T47D (cell line): ENCODE measurements at regions not wholly inside any gene's neighbourhood (a gene's known extent, or its start where the extent isn't known, plus 50 kb on each side); places are given as distances from the start of the nearest gene placed in this dataset.
"Not testable (repeated sequence)": the region's sequence is repeated elsewhere in the genome, so short reads cannot be mapped to it uniquely, and the experiment has no call there.

Experiments
- DNase-seq, 2 experiments: peaks; one replicate each; pipeline versions ENCODE4 v3.0.0 to v3.0.0-alpha.2; 2011 to 2012; ENCODE audit warnings: low read depth in 1 of 2, low spot score in 1 of 2
- JUND ChIP-seq: IDR thresholded peaks from 2 replicates; pipeline ENCODE4 v1.6.1; 2012; ENCODE audit warnings: low read depth
- in situ Hi-C: cut with HindIII; loops from 2 replicates; pipeline ENCODE4 v1.10.0; 2016; ENCODE audit warnings: low sequenced_read_pairs, low pct_unique_long_range_greater_than_20kb

DNA sequence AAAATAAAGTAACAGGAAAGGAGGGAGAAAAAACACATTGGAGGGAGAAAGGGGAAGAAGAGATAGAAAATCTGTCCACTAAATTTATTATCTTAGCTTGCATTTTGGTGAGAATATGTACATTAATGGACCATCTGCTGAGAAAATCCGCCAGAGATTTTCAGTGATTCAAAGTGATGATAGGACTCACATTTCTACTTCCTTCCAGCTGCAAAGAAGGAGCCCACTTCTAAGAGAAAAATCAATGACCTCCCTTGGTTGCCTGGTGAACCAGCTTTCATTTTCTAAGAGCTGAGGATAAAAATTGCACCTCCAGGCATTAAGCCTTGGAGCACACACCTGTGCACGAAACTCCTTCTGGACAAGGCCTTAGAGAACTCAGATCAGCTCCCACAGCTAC, 404.3 kb downstream of the SFMBT2 start:
- DNase-seq, result no peak
- TF ChIP-seq JUND, result no peak
- in situ Hi-C loops, result no loop called here

DNA sequence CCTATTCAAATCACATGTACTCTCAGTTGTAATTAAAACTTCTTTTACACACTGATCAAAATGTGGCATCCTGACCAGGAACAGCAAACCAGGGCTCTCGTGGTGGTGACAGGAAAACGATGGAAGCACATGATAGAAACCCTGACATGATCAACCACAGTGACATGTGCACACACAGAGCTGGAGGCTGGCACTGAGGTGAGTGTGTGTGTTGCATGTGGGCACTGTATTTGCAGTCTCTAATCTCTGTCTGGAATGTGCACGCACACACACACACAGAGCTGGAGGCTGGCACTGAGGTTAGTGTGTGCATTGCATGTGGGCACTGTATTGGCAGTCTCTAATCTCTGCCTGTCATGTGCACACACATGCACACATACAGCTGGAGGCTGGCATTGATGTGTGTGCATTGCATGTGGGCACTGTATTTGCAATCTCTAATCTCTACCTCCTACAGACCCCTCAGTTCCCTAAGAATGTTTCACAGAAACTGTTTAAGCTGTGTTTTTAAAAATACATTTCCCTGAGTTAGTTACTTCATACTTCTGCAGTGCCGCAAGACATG, 406.9 kb downstream of the SFMBT2 start:
- in situ Hi-C loops, result no loop called here
- no peak for DNase-seq
- TF ChIP-seq JUND, result no peak

DNA sequence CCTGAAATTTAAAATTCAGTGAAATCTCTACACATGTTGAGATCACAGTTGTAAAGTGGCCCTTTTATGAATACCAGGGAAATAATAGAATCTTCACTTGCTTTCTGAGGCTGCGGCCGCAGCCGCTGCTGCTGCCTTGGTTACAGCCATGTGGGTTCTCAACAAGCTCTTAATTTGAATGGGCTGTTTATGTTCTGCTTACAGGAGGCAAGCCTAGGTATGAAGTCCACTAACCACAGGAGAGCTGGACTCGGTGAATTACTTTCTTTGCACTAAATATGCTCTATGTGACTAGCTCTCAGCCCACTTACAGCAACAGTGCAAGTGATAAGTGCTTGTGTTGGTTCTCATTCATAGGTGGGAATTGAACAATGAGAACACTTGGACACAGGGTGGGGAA, 410.8 kb downstream of the SFMBT2 start:
- no peak for DNase-seq
- in situ Hi-C loops, result no loop called here
- TF ChIP-seq JUND, result no peak

DNA sequence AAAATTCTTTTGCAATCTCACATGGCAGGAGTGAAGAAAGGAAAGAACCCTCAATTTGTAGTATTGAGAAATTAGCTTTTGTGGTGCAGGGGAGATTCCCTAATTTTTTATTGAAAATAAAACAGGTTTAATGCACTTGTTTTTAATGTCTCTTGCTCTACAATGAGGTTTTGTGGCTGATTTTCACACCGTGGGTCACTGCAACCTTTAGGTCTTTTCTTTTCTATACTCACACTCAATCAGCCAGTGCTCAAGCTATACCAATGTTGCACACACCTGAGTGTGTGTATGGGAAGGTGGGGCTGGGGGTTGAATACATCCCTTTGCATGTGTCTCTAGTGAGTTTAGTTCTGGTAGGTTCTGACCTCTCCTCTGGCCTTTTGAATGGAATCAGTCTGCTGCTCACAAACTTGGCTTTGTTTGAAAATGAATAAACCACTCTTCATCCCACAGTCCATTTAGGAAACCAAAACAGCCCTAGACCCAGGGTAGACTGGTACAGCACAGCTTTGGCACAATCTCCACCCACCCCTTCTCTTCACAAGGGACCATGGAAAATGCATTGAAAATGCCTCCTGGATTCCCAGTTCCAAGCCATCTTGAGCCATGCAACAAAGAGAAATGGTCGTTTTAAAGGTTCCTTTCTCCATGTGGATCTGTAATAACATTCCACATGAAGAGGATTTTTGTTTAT, 411.5 kb downstream of the SFMBT2 start:
- TF ChIP-seq JUND, result no peak

DNA sequence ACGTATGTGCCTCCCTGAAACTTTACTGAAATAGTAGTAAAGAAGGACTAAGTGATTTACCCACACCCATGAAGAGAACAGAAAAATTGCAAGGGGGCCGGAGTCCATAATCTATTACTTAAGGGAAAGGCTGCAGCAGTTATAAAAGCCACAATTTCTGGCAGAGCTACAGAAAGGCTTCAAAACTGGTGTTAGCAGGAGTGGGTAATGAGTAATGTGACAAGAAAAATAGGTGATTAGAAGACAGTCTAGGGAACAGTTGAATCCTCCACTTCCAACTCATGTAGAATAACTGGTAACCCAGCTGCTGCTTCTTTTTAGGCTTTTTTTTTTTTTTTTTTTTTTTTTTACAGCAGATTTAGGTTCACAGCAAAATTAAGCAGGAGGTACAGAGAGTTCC, 413.3 kb downstream of the SFMBT2 start:
- no peak for DNase-seq
- TF ChIP-seq JUND, result no peak
- in situ Hi-C loops, result no loop called here

More for the DNA sequence above, 411.5 kb downstream of the SFMBT2 start:
- DNase-seq, result no peak
- in situ Hi-C loops, result no loop called here

- in situ Hi-C loops, result no loop called here
- DNase-seq, result no peak
- TF ChIP-seq JUND, result no peak
Measured at GRCh38 chr10:6996431-6996830, 414.4 kb downstream of the SFMBT2 start.

DNA sequence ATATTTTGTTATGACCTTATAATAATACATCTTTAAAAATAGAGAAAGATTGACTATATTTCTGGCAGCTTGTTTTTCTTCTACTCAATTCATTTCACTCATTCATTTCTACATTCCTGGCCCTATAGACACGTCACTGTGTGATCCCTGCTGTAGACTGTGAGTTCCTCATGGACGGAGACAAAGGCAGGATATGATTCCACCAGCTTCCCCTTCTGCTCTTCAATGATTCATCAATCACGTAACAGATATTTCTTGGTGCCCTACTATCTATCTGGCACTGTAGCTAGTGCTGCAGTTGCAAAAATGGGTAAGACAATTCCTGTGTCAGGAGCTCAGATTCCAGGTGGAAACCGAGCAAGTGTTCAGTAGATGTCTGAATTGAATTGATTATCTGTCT, 415.0 kb downstream of the SFMBT2 start:
- no peak for DNase-seq
- TF ChIP-seq JUND, result no peak
- in situ Hi-C loops, result no loop called here

- DNase-seq, result no peak
- no peak for TF ChIP-seq JUND
- in situ Hi-C loops, result no loop called here
Measured at GRCh38 chr10:6995341-6995740, 415.3 kb upstream of the PRKCQ start.

DNA sequence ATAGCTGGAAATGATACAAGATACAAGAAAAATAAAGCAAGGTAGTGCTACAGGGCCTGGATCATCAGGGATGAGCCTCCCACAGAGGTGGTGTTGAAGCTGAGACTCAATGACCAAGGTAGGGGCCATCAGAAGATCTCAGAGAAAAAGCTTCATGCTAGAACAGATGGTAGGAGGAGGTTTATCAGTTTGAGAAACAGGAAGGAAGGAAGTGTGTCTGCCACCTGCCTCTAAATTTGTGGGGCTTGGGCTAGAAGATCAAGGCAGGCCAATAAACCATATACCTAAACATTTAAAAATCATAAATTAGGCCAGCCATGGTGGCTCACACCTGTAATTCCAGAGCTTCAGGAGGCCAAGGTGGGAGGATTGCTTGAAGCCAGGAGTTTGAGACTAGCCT, 410.8 kb upstream of the PRKCQ start:
- TF ChIP-seq JUND, result no peak
- DNase-seq, result no peak
- in situ Hi-C loops, result no loop called here

GRCh38 chr10:6988654-6989053, 408.6 kb upstream of the PRKCQ start:
- TF ChIP-seq JUND, result no peak
- DNase-seq, result no peak
- in situ Hi-C loops, result no loop called here

- no peak for TF ChIP-seq JUND
- in situ Hi-C loops, result no loop called here
- no peak for DNase-seq
Measured at GRCh38 chr10:6987536-6987945, 407.5 kb upstream of the PRKCQ start.

- TF ChIP-seq JUND, result no peak
- in situ Hi-C loops, result no loop called here
- no peak for DNase-seq
Measured at GRCh38 chr10:6986927-6987326, 406.9 kb upstream of the PRKCQ start.

- TF ChIP-seq JUND, result no peak
- no peak for DNase-seq
- in situ Hi-C loops, result no loop called here
Measured at GRCh38 chr10:6985644-6986043, 405.6 kb upstream of the PRKCQ start.

- in situ Hi-C loops, result no loop called here
- TF ChIP-seq JUND, result no peak
- DNase-seq, result no peak
Measured at GRCh38 chr10:6984971-6985370, 404.9 kb upstream of the PRKCQ start.

DNA sequence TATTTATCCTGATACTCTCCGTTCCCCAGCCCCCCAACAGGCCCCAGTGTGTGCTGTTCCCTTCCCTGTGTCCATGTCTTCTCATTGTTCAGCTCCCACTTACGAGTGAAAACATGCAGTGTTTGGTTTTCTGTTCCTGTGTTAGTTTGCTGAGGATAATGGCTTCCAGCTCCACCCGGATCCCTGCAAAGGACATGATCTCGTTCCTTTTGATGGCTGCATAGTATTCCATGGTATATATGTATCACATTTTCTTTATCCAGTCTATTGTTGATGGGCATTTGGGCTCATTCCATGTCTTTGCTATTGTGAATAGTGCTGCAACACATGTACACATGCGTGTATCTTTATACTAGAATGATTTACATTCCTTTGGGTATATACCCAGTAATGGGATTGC, 403.9 kb upstream of the PRKCQ start:
- in situ Hi-C loops, DNase-seq: not testable (repeated sequence)
